Stomach (tissue), 4 donors: ENCODE measurements at regions not wholly inside any gene's neighbourhood (a gene's known extent, or its start where the extent isn't known, plus 50 kb on each side); places are given as distances from the start of the nearest gene placed in this dataset.

ENCODE experiments used
- CTCF ChIP-seq, 7 experiments: fragments of 450-650 bp in 4 of 7; fragments of 200-600 bp in 3 of 7; sonication (generic) in 3 of 7; IDR thresholded peaks; one replicate each; pipeline ENCODE4 v1.5.1; 2016 to 2019; ENCODE audit warnings: antibody characterized with exemption in 7 of 7, control low read depth in 2 of 7, mild to moderate bottlenecking in 1 of 7
- POLR2A ChIP-seq, 4 donors: fragments of 450-650 bp; IDR thresholded peaks; one replicate each; pipeline ENCODE4 v1.6.1; 2016; ENCODE audit warnings: antibody characterized with exemption in 4 of 4, control low read depth in 2 of 4, mild to moderate bottlenecking in 1 of 4, moderate library complexity in 1 of 4

- TF ChIP-seq CTCF (IDR thresholded peaks at IDR 0.05) (no peak), POLR2A (IDR thresholded peaks at IDR 0.05) (no peak)
These were observed 365.5 kb downstream of the ZNF674 start for GRCh38 chrX:46179748-46180147.
